GM21723 (cell line): ENCODE measurements at regions not wholly inside any gene's neighbourhood (a gene's known extent, or its start where the extent isn't known, plus 50 kb on each side); places are given as distances from the start of the nearest gene placed in this dataset.
"Not testable (repeated sequence)": the region's sequence is repeated elsewhere in the genome, so short reads cannot be mapped to it uniquely, and the experiment has no call there.

Experiments
- ATAC-seq: cut with Tn5 transposase; IDR thresholded peaks from one replicate; pipeline ENCODE4 v1.9.1; 2021; ENCODE audit warnings: mild to moderate bottlenecking, moderate library complexity; ENCODE audit not compliant: unreplicated experiment

DNA sequence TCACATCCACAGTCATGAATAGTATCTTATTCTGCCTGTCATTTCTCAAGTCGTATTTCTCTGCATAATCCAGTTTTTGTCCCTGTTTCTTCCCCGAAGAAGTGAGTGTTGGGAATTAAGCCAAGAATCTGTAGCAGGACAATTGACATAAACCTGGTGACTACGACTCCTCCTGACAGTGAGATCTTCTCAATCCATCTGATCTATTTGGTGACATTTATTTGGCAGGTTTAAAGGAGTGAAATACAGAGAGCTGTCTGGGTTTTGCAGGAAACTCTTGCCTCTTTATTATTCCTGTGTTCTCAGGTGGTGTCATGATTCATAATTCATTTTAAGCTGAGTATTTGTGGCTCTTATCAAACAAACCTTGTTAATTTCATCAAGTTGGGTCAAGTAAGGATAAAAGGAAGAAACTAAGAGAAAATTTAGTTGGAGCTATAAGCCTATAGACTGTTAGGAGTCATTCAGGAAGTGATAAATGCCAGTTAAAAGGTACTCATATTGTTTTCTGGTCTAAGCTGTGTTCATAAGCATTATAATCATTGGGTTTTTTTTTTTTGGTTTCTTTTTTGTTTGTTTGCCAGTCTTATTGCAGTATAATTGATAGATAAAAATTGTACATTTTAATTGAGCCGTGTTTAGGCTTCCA, 95.9 kb upstream of the PCSK1 start:
- ATAC-seq = no peak

DNA sequence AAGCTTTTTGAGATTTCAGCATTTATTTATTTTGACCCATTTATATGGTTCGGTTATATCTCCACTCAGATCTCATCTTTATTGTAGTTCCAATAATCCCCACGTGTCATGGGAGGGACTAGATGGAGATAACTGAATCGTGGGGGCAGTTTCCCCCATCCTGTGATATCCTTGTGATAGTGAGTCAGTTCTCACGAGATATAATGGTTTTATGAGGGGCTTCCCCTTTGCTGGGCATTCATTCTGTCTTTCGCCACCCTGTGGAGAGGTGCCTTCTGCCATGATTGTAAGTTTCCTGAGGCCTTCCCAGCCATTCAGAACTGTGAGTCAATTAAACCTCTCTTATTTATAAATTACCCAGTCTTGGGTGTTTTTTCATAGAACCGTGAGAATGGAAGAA, 96.5 kb upstream of the PCSK1 start:
- ATAC-seq = no peak

DNA sequence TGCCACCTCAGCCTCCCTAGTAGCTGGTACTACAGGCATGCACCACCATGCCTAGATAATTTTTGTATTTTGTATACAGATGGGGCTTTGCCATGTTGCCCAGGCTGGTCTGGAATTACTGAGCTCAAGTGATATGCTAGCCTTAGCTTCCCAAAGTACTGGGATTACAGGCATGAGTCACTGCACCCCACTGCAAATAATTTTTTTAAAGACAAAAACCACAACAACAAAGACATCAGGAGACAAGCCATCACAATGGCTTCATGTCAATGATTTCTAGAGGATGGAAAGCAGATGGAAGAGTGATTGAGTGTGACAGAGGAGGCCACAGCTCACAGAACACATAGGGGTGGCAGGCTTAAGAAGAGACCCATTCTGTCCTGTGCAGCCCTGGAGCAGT, 97.9 kb upstream of the PCSK1 start:
- no peak for ATAC-seq

DNA sequence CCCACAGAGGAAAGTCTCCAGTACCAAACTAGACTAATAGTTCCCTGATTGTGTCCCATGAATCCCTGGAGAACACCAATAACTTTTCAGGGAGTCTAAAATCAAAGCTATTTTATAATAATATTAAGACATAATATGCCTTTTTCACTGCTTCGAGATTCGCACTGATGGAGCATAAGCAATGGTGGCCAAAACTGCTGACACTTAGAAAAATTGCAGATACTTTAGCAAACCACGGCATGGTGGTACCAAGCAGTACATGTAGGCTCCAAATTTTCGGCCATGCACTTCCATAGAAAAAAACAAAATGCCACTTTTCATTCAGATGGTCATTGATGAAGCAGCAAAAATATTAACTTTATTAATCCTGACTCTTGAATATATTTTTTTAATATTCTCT, 100.3 kb upstream of the PCSK1 start:
- no peak for ATAC-seq

DNA sequence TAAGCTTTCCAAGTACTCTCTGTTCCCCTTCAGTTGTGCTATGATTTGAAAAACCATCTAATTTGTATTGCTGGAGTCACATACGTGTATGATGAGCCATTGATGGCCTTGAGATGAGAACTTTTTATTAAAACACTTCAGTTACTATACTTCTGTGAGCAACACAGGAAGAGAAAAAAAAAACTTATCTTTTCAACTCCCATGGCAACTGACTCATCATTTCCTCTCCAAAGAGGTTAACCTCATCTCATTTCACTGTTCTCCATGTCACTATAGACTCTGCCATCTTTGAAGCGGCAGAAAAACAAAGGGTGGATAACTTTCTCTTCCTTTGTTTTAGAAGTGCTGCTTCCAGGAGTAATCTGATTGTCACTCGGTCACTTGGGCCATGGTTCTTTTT, 104.3 kb upstream of the PCSK1 start:
- no peak for ATAC-seq

DNA sequence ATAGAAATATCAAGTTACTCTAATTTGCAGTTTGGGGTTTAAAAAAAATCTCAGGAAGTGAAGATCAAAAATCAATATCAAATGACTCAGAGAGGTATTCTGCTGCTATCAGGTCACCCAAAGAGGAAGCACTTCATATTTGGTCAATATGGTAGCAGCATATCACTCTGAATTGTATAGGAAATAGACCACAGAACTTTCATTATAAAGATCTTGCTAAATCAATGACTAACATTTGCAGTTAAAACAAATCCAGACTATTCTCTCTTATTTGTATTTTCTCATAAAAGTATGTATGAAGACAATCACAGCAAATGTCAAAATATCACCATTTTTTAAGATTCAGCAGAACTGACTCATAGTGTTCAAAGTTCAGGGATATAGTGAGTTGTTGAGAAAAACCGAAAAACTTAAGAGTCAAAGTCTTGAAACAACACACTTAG, 105.8 kb upstream of the PCSK1 start:
- ATAC-seq = no peak

DNA sequence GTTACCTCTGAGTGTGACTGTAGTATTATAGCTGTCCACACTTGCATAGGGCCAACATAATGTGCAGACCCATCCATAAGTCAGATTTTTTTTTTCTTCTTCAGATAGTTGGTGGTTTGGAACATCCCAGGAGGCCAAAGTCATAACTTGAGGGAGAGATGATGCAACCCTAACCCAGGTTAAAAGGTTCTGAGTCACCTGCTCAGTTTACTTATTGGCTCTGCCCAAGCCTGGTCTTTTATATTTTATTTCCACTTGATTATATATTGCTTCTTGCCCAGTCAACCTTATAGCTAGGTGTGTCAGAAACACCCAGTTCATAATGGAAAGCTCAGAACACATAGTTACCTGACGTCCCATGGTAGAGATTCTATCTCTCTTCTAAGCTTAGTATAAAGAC, 113.1 kb upstream of the PCSK1 start:
- ATAC-seq = no peak

DNA sequence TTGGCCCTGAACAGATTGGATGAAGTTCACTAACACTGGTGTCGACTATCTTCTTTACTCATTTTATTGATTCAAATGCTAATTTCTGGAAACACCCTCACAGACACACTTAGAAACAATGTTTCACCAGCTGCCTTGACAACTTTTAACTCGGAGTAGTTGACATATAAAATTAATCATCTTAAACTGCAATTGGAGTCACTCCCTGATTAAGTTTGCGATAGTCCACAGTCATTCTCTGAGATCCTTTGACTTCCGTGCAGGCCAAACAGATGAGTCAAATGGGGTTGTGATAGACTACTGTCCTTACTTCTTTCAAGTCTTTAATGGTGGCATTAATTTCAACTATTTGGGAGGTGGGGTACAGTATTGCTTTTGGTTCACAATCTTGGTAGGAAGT, 114.4 kb upstream of the PCSK1 start:
- ATAC-seq = no peak

DNA sequence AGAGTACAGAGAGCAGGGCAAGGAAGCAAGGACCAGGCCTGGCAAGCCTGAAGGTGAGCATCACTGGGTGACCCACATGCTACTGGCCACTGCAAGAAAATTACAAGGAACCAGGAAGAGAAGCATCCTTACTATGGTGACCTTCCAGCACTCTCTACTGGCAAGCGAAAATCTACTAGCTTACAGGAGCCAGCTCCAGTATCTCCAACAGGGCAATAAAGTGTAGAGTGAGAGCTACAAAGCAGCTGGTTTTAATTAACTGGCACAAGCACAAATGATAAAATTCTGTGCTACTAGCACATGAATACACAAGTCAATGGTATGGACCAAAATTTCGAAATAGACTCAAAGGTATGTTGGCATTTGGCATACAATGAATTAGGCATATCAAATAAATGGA, 113.3 kb upstream of the CAST start:
- ATAC-seq = no peak

DNA sequence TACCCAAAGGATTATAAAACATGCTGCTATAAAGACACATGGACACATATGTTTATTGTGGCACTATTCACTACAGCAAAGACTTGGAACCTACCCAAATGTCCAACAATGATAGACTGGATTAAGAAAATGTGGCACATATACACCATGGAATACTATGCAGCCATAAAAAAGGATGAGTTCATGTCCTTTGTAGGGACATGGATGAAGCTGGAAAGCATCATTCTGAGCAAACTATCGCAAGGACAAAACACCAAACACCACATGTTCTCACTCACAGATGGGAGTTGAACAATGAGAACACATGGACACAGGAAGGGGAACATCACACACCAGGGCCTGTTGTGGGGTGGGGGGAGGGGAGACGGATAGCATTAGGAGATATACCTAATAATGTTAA, 101.3 kb upstream of the CAST start:
- not testable (repeated sequence) for ATAC-seq

DNA sequence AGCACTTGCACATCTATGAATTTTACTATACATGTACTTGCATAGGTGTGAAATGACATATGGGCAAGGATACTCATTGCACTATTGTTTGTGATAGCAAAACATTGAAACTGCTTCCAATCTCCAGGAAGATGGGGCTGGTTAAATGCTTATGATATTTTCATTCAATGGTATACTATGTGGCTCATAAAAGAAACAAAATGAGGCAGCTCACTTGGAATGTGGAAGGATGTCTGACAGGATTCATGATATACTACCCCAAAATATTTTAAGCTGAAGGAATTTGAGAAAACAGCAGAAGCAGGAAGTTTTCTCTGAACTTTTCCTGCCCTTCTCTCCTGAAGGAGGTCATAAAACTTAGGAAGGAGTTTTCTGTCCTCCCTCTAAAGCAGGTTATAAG, 99.6 kb upstream of the CAST start:
- ATAC-seq = no peak

DNA sequence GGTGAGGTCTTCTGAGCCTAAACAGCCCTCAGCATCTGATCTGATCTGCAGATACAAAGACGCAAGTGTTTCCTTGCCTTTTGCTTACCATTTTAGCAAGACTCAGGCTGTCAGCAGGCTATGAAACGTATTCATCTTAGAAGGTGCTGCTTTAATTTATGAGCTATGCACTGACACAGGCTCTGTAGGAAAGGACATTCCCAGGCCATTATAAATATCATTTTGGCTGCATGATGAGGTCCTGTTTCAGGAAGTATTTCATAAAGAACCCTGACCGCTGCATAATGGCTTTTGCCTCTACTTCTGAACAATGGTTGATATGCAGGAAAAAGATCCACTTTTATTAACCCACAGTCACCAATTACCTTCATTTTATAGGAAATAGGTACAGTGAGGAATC, 98.4 kb upstream of the CAST start:
- no peak for ATAC-seq

DNA sequence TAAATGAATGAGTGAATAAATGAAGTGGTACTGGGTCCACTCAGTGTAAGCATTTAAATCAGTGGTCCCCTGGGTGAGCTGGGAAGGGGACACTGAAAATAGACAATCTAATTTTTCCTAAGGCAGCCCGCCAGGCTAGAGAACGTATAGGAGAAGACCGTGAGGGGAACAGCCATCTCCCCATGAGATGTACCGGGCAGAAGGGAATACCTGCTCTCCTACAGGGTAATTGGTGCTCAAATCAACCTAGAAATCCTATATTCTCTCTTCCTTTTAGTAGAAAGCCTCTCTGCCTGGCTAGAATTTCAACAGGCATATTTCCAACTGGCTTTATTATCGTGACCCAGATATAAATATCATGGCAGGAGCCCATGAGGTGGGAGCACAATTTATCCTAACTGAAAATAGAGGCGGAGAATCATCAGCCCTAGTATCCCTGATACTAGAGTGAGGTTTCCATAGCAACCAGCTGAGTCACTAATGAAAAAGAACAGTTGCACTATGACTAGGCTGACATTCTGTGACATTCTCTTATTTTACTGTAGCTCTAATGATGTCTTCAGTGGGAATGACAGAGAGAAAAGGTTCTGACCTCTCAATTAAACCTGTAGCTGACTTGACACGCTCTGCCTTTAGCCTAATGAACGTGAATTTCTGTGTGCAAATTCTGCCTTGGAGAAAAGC, 96.5 kb upstream of the CAST start:
- ATAC-seq = peak; percentile 60

DNA sequence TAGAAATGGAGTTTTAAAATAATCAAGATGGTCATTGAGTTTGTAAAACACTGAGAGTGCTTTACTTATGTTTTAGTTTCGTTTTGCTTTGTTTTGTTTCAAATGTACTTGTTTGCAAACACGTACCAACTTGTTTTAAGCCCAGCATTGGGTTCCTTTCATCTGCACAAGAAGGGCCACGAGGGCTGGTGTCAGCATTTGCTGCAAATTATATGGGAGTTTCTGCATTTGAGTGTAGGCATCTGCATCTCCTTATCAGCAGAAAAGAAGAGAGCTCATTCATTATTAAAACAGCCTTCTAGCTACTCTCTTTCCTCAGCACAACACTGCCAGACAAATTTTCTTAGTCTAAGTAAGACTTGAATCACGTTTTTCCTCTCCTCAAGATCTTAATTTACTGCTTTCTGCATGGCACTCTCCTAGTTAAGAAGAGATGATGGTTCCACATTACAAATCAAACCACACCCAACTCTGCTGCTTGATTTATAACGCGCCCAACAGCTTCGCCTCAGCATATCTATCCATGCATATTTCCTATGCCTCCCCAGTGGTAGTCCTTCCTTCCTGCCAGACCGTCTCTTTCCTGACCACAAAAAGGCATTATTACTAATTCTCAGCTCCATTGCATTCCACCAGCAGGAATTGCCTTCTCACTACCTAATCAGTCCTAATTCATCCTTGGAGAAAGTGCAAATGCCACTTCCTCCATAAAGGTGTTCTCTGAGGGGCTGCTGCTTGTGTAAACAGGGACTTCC, 95.2 kb upstream of the CAST start:
- ATAC-seq = no peak

DNA sequence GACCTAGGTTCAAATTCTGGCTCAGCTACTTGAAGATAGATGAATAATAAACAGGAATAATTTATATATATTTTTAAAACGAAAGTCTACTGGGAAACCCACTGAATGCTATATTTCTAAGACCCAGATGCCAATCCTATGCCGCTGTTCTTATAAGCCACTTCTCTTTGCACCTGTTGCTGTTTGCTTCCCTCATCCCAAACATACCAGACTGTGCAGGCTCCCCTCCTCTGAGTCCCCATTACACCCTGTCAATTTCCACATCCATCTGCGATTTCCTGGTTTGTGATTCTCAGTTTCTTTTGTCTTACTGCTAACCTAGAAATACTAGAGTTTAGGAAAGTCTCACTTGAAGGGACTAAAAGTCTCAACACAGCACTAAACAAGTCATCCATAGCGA, 92.8 kb upstream of the CAST start:
- no peak for ATAC-seq

DNA sequence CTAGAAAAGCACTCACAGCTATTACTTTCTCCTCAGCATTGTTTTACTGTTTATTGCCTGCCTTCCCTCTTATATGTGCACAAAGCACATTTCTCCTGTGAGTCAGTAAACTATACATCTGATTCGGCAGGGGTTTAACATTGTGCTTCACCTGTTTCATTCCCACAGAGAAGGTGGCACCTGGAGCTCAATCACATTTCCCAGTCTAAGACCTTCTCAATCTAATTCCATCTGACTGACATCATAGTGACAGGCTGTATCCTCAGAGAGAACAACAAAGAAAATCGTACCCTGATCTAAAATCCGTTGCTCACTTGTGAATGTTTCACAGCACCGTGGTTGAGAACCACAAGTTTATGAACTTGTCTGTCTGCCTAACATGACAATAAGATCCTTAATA, 92.4 kb upstream of the CAST start:
- ATAC-seq = no peak

DNA sequence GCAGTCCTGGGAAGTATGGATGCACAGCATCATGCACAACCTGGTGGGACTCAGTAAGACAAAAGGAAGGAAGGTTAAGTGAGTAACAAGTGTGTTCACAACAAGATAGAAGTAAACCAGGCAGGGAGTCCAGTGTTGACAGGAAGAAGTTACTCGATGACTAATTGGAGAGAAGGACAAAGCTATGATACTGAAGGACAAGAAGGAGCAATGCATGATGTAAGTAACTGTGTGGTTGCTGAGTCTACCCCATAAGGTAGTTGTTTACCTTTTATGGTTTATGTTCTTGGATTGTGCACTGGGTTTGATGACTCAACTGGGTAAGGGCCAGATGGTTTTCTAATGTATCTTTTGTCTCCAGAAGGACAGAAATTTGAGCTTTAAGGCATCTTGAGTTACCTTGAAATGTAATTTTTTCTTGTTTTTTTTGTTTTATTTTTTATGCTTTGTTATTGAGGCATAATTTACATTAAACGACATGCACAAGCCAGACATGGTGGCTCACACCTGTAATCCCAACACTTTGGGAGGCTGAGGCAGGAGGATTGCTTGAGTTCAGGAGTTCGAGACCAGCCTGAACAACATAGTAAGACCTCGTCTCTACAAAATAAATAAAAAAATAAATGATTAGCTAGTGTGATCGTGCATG, 89.2 kb upstream of the CAST start:
- no peak for ATAC-seq

DNA sequence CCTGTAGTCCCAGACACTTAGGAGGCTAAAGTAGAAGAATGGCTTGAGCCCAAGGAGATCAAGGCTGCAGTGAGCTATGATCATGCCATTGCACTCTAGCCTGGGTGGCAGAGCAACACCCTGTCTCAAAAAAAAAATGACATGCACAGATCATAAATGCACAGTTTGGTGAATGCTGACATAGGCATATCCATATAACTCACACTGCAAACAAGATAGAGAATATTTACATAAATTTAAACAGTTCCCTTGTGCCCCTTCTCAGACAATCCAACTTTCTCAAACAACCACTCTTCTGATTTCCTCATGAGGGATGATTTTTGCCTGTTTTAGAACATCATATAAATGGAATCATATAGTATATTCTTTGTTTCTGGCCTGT, 88.7 kb upstream of the CAST start:
- no peak for ATAC-seq

DNA sequence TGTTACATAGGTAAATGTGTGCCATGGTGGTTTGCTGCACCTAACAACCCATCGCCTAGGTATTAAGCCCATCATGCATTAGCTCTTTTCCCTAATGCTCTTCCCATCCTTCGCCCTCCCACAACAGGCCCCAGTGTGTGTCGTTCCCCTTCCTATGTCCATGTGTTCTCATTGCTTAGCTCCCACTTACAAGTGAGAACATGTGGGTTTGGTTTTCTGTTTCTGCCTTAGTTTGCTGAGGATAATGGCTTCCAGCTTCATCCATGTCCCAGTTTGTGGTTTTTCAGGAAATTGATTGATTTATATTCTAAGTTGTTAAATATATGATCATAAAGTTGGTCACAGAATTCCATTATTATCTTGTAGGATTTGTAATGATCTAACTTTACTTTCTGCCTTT, 85.3 kb upstream of the CAST start:
- ATAC-seq = no peak

DNA sequence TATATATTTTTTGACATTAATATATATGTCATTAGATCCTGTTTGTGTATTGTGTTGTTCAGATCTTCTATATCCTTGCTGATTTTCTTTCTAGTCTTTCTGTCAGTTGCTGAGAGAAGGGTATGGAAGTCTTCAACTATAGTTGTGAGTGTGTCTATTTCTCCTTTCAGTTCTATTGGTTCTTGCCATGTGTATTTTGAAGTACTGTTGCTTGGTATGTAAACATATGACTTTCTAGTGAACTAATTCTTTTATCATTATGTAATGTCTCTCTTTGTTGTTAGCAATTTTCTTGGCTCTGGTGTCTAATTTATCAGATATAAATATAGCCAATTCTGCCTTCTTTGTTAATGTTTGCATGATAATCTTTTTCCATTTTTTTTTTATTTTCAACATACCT, 84.3 kb upstream of the CAST start:
- no peak for ATAC-seq

DNA sequence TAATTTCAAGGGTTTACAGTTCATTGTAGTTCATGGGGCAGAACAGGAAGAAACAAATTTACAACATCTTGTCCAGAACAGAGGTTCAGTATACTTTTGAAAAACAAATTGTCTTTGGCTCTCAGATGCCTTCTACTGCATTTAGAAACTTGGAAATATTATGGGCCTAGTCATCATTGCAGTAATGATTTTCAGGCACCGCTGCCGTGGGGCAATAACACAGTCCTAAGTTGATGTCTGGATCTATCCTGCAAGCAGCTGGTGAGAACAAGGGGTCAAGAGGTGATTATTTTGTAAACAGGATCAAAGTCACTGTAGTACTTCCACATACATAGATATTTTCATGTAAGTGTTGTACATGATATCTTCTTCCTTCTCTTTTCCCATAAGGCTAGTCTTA, 82.5 kb upstream of the CAST start:
- no peak for ATAC-seq

DNA sequence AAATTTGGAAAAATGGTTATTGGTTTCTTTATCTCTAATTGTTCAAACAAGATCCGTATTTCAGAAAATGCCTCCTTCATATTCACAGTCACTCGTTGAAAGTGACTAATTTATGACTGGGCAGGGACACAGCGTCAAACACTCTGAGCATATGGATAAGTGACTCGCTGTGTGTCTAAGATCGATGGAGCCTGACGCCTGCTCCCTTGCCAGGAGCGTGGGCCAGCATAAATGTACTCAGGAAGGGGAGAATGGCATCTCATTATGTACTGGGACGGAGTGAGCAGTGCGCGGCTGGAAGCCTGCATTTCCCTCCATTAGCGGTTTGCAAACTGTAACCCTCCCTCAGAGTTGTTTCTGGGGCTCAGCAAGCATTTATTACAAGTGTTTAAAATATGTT, 79.8 kb upstream of the CAST start:
- ATAC-seq = no peak
